Erythroblast (primary cell): ENCODE measurements at regions not wholly inside any gene's neighbourhood (a gene's known extent, or its start where the extent isn't known, plus 50 kb on each side); places are given as distances from the start of the nearest gene placed in this dataset.

ENCODE experiments used
- GATA1 ChIP-seq: IDR thresholded peaks from 2 replicates; pipeline ENCODE4 v1.6.1; 2011; ENCODE audit warnings: low read depth, mild to moderate bottlenecking, control low read depth, low read length, moderate library complexity
- POLR2A ChIP-seq: IDR thresholded peaks from 2 replicates; pipeline ENCODE4 v1.6.1; 2011; ENCODE audit warnings: mild to moderate bottlenecking, low read length

DNA sequence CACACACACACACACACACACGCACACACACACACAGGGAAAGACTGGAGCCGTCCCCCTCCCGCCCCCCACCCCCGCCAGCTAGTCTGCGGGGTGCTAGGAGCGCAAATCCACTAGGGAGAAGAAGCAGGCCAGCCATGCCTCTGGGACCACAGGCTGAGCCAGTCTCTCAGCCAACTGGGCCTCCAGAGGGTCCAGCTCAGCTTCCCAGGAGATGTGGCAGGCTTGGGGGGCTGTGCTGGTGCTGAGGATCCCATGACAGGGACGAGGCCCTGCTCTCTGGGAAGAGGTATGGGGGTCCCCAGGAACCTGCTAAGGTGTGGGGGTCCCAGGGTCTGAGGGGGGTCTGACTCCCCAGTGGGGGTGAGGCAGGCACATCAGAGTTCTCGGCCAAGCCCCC, 133.5 kb downstream of the NCOR2 start:
- TF ChIP-seq POLR2A: no peak
- TF ChIP-seq GATA1: no peak
